ENCODE measurements at regions not wholly inside any gene's neighbourhood (a gene's known extent, or its start where the extent isn't known, plus 50 kb on each side); places are given as distances from the start of the nearest gene placed in this dataset.

- WGBS, result 67% methylated on average over 7 of the region's 7 CpGs
- no peak overlapping the region for H3K4me3 ChIP-seq (ENCODE audit: low read depth, low read length)
- H3K27ac ChIP-seq (ENCODE audit: low read depth), result no peak overlapping the region
- DNase-seq (ENCODE audit: extremely low spot score), result no peak
- no peaks in the 10 kb centered on the region for H3K4me1 ChIP-seq (ENCODE audit: insufficient read depth)
- no peaks in the 10 kb centered on the region for H3K36me3 ChIP-seq (ENCODE audit: insufficient read depth)
Observed at GRCh38 chr2:8089596-8089995, 592.3 kb upstream of the ID2 start.

GRCh38 chr2:8090748-8091700 is 590.8 kb upstream of the ID2 start:
- no peak for DNase-seq (ENCODE audit: extremely low spot score)
- H3K4me1 ChIP-seq (ENCODE audit: insufficient read depth), result no peaks in the 10 kb centered on the region
- no peaks in the 10 kb centered on the region for H3K36me3 ChIP-seq (ENCODE audit: insufficient read depth)
- H3K4me3 ChIP-seq (ENCODE audit: low read depth, low read length), result no peak overlapping the region
- 86% methylated on average over 5 of the region's 5 CpGs for WGBS
- no peak overlapping the region for H3K27ac ChIP-seq (ENCODE audit: low read depth)

GRCh38 chr2:8094526-8094925 is 587.3 kb upstream of the ID2 start:
- DNase-seq (ENCODE audit: extremely low spot score), result no peak
- Histone ChIP-seq H3K4me3 (ENCODE audit: low read depth, low read length) (no peak overlapping the region), H3K4me1 (ENCODE audit: insufficient read depth) (no peaks in the 10 kb centered on the region), H3K27ac (ENCODE audit: low read depth) (no peak overlapping the region), H3K36me3 (ENCODE audit: insufficient read depth) (no peaks in the 10 kb centered on the region)
- 91% methylated on average over 18 of the region's 18 CpGs for WGBS

GRCh38 chr2:8095978-8096377 is 585.9 kb upstream of the ID2 start:
- DNase-seq (ENCODE audit: extremely low spot score), result no peak
- no peak overlapping the region for H3K4me3 ChIP-seq (ENCODE audit: low read depth, low read length)
- H3K27ac ChIP-seq (ENCODE audit: low read depth), result no peak overlapping the region
- H3K4me1 ChIP-seq (ENCODE audit: insufficient read depth), result no peaks in the 10 kb centered on the region
- no peaks in the 10 kb centered on the region for H3K36me3 ChIP-seq (ENCODE audit: insufficient read depth)
- 97% methylated on average over 4 of the region's 4 CpGs for WGBS

- Histone ChIP-seq H3K4me1 (ENCODE audit: insufficient read depth) (no peaks in the 10 kb centered on the region), H3K27ac (ENCODE audit: low read depth) (no peak overlapping the region), H3K4me3 (ENCODE audit: low read depth, low read length) (no peak overlapping the region), H3K36me3 (ENCODE audit: insufficient read depth) (no peaks in the 10 kb centered on the region)
- no peak for DNase-seq (ENCODE audit: extremely low spot score)
- WGBS, result 93% methylated on average over 1 of the region's 1 CpG
Observed at GRCh38 chr2:8096484-8096883, 585.4 kb upstream of the ID2 start.

GRCh38 chr2:8098476-8099266 is 583.2 kb upstream of the ID2 start:
- no peak overlapping the region for H3K4me3 ChIP-seq (ENCODE audit: low read depth, low read length)
- no peak overlapping the region for H3K27ac ChIP-seq (ENCODE audit: low read depth)
- WGBS, result 90% methylated on average over 6 of the region's 6 CpGs
- DNase-seq (ENCODE audit: extremely low spot score), result no peak
- no peaks in the 10 kb centered on the region for H3K4me1 ChIP-seq (ENCODE audit: insufficient read depth)
- H3K36me3 ChIP-seq (ENCODE audit: insufficient read depth), result no peaks in the 10 kb centered on the region

GRCh38 chr2:8099267-8099582 is 582.6 kb upstream of the ID2 start:
- Histone ChIP-seq H3K4me1 (ENCODE audit: insufficient read depth) (no peaks in the 10 kb centered on the region), H3K27ac (ENCODE audit: low read depth) (no peak overlapping the region), H3K4me3 (ENCODE audit: low read depth, low read length) (no peak overlapping the region), H3K36me3 (ENCODE audit: insufficient read depth) (no peaks in the 10 kb centered on the region)
- 95% methylated on average over 4 of the region's 4 CpGs for WGBS
- no peak for DNase-seq (ENCODE audit: extremely low spot score)

- no peak for DNase-seq (ENCODE audit: extremely low spot score)
- 100% methylated on average over 2 of the region's 2 CpGs for WGBS
- Histone ChIP-seq H3K36me3 (ENCODE audit: insufficient read depth) (no peaks in the 10 kb centered on the region), H3K4me3 (ENCODE audit: low read depth, low read length) (no peak overlapping the region), H3K27ac (ENCODE audit: low read depth) (no peak overlapping the region), H3K4me1 (ENCODE audit: insufficient read depth) (no peaks in the 10 kb centered on the region)
Observed at GRCh38 chr2:8101614-8102277, 580.1 kb upstream of the ID2 start.

GRCh38 chr2:8102470-8102869 is 579.4 kb upstream of the ID2 start:
- Histone ChIP-seq H3K36me3 (ENCODE audit: insufficient read depth) (no peaks in the 10 kb centered on the region), H3K27ac (ENCODE audit: low read depth) (no peak overlapping the region), H3K4me3 (ENCODE audit: low read depth, low read length) (no peak overlapping the region), H3K4me1 (ENCODE audit: insufficient read depth) (no peaks in the 10 kb centered on the region)
- 97% methylated on average over 4 of the region's 4 CpGs for WGBS
- DNase-seq (ENCODE audit: extremely low spot score), result no peak

- Histone ChIP-seq H3K4me3 (ENCODE audit: low read depth, low read length) (no peak overlapping the region), H3K4me1 (ENCODE audit: insufficient read depth) (no peaks in the 10 kb centered on the region), H3K36me3 (ENCODE audit: insufficient read depth) (no peaks in the 10 kb centered on the region), H3K27ac (ENCODE audit: low read depth) (no peak overlapping the region)
- 52% methylated on average over 6 of the region's 6 CpGs for WGBS
- no peak for DNase-seq (ENCODE audit: extremely low spot score)
Observed at GRCh38 chr2:8103085-8103708, 578.7 kb upstream of the ID2 start.

- H3K4me1 ChIP-seq (ENCODE audit: insufficient read depth), result no peaks in the 10 kb centered on the region
- no peak overlapping the region for H3K27ac ChIP-seq (ENCODE audit: low read depth)
- DNase-seq (ENCODE audit: extremely low spot score), result no peak
- 82% methylated on average over 1 of the region's 1 CpG for WGBS
- H3K4me3 ChIP-seq (ENCODE audit: low read depth, low read length), result no peak overlapping the region
- H3K36me3 ChIP-seq (ENCODE audit: insufficient read depth), result no peaks in the 10 kb centered on the region
Observed at GRCh38 chr2:8107150-8107549, 574.7 kb upstream of the ID2 start.

GRCh38 chr2:8107621-8108378 is 574.1 kb upstream of the ID2 start:
- no peak overlapping the region for H3K4me3 ChIP-seq (ENCODE audit: low read depth, low read length)
- no peak overlapping the region for H3K27ac ChIP-seq (ENCODE audit: low read depth)
- H3K36me3 ChIP-seq (ENCODE audit: insufficient read depth), result no peaks in the 10 kb centered on the region
- WGBS, result 92% methylated on average over 5 of the region's 5 CpGs
- DNase-seq (ENCODE audit: extremely low spot score), result no peak
- H3K4me1 ChIP-seq (ENCODE audit: insufficient read depth), result no peaks in the 10 kb centered on the region

GRCh38 chr2:8110716-8111115 is 571.1 kb upstream of the ID2 start:
- no peaks in the 10 kb centered on the region for H3K36me3 ChIP-seq (ENCODE audit: insufficient read depth)
- H3K4me3 ChIP-seq (ENCODE audit: low read depth, low read length), result no peak overlapping the region
- WGBS, result 98% methylated on average over 2 of the region's 2 CpGs
- H3K27ac ChIP-seq (ENCODE audit: low read depth), result no peak overlapping the region
- no peak for DNase-seq (ENCODE audit: extremely low spot score)
- H3K4me1 ChIP-seq (ENCODE audit: insufficient read depth), result no peaks in the 10 kb centered on the region
